ENCODE measurements at regions not wholly inside any gene's neighbourhood (a gene's known extent, or its start where the extent isn't known, plus 50 kb on each side); places are given as distances from the start of the nearest gene placed in this dataset.
"Not testable (repeated sequence)": the region's sequence is repeated elsewhere in the genome, so short reads cannot be mapped to it uniquely, and the experiment has no call there.

- DNase-seq, result no peak
Measured at GRCh38 chr2:75870651-75871137, 160.0 kb upstream of the GCFC2 start.

GRCh38 chr2:75870133-75870532 lies 159.4 kb upstream of the GCFC2 start:
- DNase-seq, result no peak

GRCh38 chr2:75865702-75866101 lies 155.0 kb upstream of the GCFC2 start:
- no peak for DNase-seq

- DNase-seq, result no peak
Measured at GRCh38 chr2:75865083-75865482, 154.4 kb upstream of the GCFC2 start.

- no peak for DNase-seq
Measured at GRCh38 chr2:75862547-75862946, 151.8 kb upstream of the GCFC2 start.

GRCh38 chr2:75853436-75853835 lies 142.7 kb upstream of the GCFC2 start:
- DNase-seq, result no peak

- no peak for DNase-seq
Measured at GRCh38 chr2:75852639-75853038, 141.9 kb upstream of the GCFC2 start.

- DNase-seq, result no peak
Measured at GRCh38 chr2:75846683-75847190, 136.0 kb upstream of the GCFC2 start.

GRCh38 chr2:75844651-75845050 lies 133.9 kb upstream of the GCFC2 start:
- no peak for DNase-seq

- DNase-seq, result not testable (repeated sequence)
Measured at GRCh38 chr2:75834588-75834987, 123.9 kb upstream of the GCFC2 start.

GRCh38 chr2:75833386-75833785 lies 122.7 kb upstream of the GCFC2 start:
- no peak for DNase-seq

GRCh38 chr2:75828826-75829225 lies 118.1 kb upstream of the GCFC2 start:
- DNase-seq, result no peak

GRCh38 chr2:75823515-75823914 lies 112.8 kb upstream of the GCFC2 start:
- not testable (repeated sequence) for DNase-seq

- no peak for DNase-seq
Measured at GRCh38 chr2:75822336-75822735, 111.6 kb upstream of the GCFC2 start.

- DNase-seq, result no peak
Measured at GRCh38 chr2:75820693-75821092, 110.0 kb upstream of the GCFC2 start.

GRCh38 chr2:75810611-75811330 lies 100.1 kb upstream of the GCFC2 start:
- DNase-seq, result no peak

GRCh38 chr2:75808793-75809535 lies 98.2 kb upstream of the GCFC2 start:
- DNase-seq, result no peak

- DNase-seq, result no peak
Measured at GRCh38 chr2:75807992-75808391, 97.3 kb upstream of the GCFC2 start.

GRCh38 chr2:75801234-75801982 lies 90.7 kb upstream of the GCFC2 start:
- no peak for DNase-seq

GRCh38 chr2:75800456-75800855 lies 89.7 kb upstream of the GCFC2 start:
- DNase-seq, result no peak

- no peak for DNase-seq
Measured at GRCh38 chr2:75799859-75800258, 89.1 kb upstream of the GCFC2 start.

- no peak for DNase-seq
Measured at GRCh38 chr2:75798569-75798968, 87.9 kb upstream of the GCFC2 start.

- DNase-seq, result no peak
Measured at GRCh38 chr2:75792996-75793395, 82.3 kb upstream of the GCFC2 start.

Measured in CD4-positive, alpha-beta T cell treated with Interleukin-4 for 4 hours (primary cell).